ENCODE measurements at regions not wholly inside any gene's neighbourhood (a gene's known extent, or its start where the extent isn't known, plus 50 kb on each side); places are given as distances from the start of the nearest gene placed in this dataset.

DNA sequence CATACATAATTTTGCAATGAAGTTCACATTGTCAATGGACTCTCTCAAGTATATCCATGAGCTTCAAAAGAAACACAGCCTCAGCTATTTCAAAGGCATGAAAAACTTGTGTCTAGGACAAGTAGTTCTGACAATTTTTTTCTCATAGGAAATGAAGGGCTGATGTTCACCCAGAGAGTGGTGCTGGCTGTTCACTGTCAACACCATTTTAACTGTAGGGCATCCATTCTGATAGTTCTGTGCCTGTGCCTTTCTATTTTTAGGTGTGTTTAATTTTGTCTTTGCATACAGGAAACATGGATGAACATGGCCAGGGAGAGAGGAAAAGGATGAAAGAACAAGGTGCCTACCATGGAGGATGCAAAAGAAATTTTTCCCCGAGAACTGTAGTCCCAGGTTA is 135.3 kb upstream of the MAP9 start:
- Histone ChIP-seq H3K9ac (ENCODE audit: extremely low read depth, insufficient read length, low read length) (no peak overlapping the region), H3K14ac (ENCODE audit: insufficient read depth, low read length) (no peak overlapping the region), H3K27ac (ENCODE audit: insufficient read length, low read depth, low read length) (no peak overlapping the region), H3K79me2 (ENCODE audit: insufficient read depth, low read length) (no peaks in the 10 kb centered on the region), H3T11ph (ENCODE audit: low read length) (no peak overlapping the region), H3K4ac (ENCODE audit: low read depth, low read length) (no peak overlapping the region), H4K91ac (ENCODE audit: insufficient read length, low read depth, low read length) (no peak overlapping the region), H3K9me3 (ENCODE audit: control insufficient read depth, low read depth, low read length) (no peaks in the 10 kb centered on the region), H2BK5ac (ENCODE audit: insufficient read length, low read length) (no peak overlapping the region), H3K4me1 (ENCODE audit: insufficient read depth, low read length) (no peaks in the 10 kb centered on the region), H3K18ac (ENCODE audit: insufficient read length, low read depth, low read length) (no peak overlapping the region), H4K8ac (replicated peaks; ENCODE audit: insufficient read length, low read depth, low read length) (no peak overlapping the region), H4K5ac (ENCODE audit: insufficient read length, low read depth, low read length) (no peak overlapping the region), H3K23ac (ENCODE audit: insufficient read length, low read depth, low read length) (no peak overlapping the region), H2BK120ac (ENCODE audit: low read depth, low read length, poor library complexity, severe bottlenecking) (no peak overlapping the region), H2BK20ac (ENCODE audit: low read depth, low read length, poor library complexity, severe bottlenecking) (no peak overlapping the region), H3K27me3 (ENCODE audit: insufficient read depth, low read length) (no peaks in the 10 kb centered on the region), H3K23me2 (ENCODE audit: insufficient read length, low read depth, low read length, poor library complexity, severe bottlenecking) (no peaks in the 10 kb centered on the region), H2AFZ (ENCODE audit: low read length) (no peak overlapping the region), H3K79me1 (ENCODE audit: insufficient read depth, low read depth, low read length, poor library complexity, severe bottlenecking) (no peaks in the 10 kb centered on the region), H2BK12ac (ENCODE audit: insufficient read length, low read depth, low read length) (no peak overlapping the region), H3K56ac (ENCODE audit: insufficient read length, low read depth, low read length) (no peak overlapping the region), H4K20me1 (ENCODE audit: control insufficient read depth, insufficient read depth, insufficient read length) (no peaks in the 10 kb centered on the region), H2BK15ac (ENCODE audit: low read depth, low read length) (no peak overlapping the region), H2AK5ac (ENCODE audit: insufficient read length, low read length) (no peak overlapping the region), H3K4me2 (ENCODE audit: insufficient read depth, insufficient read length, low read length) (no peak overlapping the region)
- no peak overlapping the region for H3K27ac Mint-ChIP-seq
- H3K9me3 Mint-ChIP-seq = no peaks in the 10 kb centered on the region
- TF ChIP-seq, protein P1, sequence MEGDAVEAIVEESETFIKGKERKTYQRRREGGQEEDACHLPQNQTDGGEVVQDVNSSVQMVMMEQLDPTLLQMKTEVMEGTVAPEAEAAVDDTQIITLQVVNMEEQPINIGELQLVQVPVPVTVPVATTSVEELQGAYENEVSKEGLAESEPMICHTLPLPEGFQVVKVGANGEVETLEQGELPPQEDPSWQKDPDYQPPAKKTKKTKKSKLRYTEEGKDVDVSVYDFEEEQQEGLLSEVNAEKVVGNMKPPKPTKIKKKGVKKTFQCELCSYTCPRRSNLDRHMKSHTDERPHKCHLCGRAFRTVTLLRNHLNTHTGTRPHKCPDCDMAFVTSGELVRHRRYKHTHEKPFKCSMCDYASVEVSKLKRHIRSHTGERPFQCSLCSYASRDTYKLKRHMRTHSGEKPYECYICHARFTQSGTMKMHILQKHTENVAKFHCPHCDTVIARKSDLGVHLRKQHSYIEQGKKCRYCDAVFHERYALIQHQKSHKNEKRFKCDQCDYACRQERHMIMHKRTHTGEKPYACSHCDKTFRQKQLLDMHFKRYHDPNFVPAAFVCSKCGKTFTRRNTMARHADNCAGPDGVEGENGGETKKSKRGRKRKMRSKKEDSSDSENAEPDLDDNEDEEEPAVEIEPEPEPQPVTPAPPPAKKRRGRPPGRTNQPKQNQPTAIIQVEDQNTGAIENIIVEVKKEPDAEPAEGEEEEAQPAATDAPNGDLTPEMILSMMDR (conservative IDR thresholded peaks at IDR 0.05) = no peak
- no CpG with 5 or more reads among the region's 1 CpG for WGBS (ENCODE audit: extremely low coverage, insufficient read length, low lambda C conversion rate)
- H3K36me3 Mint-ChIP-seq (ENCODE audit: insufficient read depth in 1 of 3, low read depth in 3 of 3) = no peaks in the 10 kb centered on the region
- no peaks in the 10 kb centered on the region; the same call in 1 of the 2 replicates for H3K27me3 Mint-ChIP-seq (ENCODE audit: low read depth)
- no peak for DNase-seq
- H3K4me1 Mint-ChIP-seq = no peaks in the 10 kb centered on the region
- no peak overlapping the region for H3K4me3 Mint-ChIP-seq

All from H9 (cell line).